Lower leg skin (tissue), 3 donors: ENCODE measurements at regions not wholly inside any gene's neighbourhood (a gene's known extent, or its start where the extent isn't known, plus 50 kb on each side); places are given as distances from the start of the nearest gene placed in this dataset.

ENCODE experiments used
- CTCF ChIP-seq, 3 donors: fragments of 450-650 bp; IDR thresholded peaks; one replicate each; pipeline ENCODE4 v1.5.1; 2016; ENCODE audit warnings: antibody characterized with exemption in 3 of 3, mild to moderate bottlenecking in 3 of 3, moderate library complexity in 2 of 3
- POLR2A ChIP-seq, 2 donors: fragments of 450-650 bp; IDR thresholded peaks; one replicate each; pipeline ENCODE4 v1.6.1; 2016 to 2017; ENCODE audit warnings: antibody characterized with exemption in 2 of 2, mild to moderate bottlenecking in 1 of 2, moderate library complexity in 1 of 2

- TF ChIP-seq CTCF (IDR thresholded peaks at IDR 0.05), result no peak
- TF ChIP-seq POLR2A (IDR thresholded peaks at IDR 0.05), result no peak
These were observed 94.6 kb upstream of the ARHGEF7 start for GRCh38 chr13:111020546-111020945.
